ENCODE measurements at regions not wholly inside any gene's neighbourhood (a gene's known extent, or its start where the extent isn't known, plus 50 kb on each side); places are given as distances from the start of the nearest gene placed in this dataset.

- Histone ChIP-seq H3K4me3 (no peak overlapping the region), H3K36me3 (no peaks in the 10 kb centered on the region), H3K9me3 (no peaks in the 10 kb centered on the region), H3K27ac (no peak overlapping the region), H3K27me3 (no peaks in the 10 kb centered on the region), H3K4me1 (peaks cover 0 to 12% (median 5%) of the 10 kb centered on the region in 4 donors)
- DNase-seq, result no peak
- intact Hi-C loops (cut with DNase I; ENCODE audit: low total_unique reads), result no loop called here
- no peak for TF ChIP-seq CTCF (IDR thresholded peaks at IDR 0.05)
Observed at GRCh38 chr10:58971796-58972491, 204.5 kb upstream of the PHYHIPL start.

- no peak overlapping the region for H3K27ac ChIP-seq
- no peak for DNase-seq
- intact Hi-C loops (cut with DNase I; ENCODE audit: low total_unique reads), result no loop called here
- H3K4me3 ChIP-seq, result no peak overlapping the region
- TF ChIP-seq CTCF (IDR thresholded peaks at IDR 0.05), result no peak
- no peaks in the 10 kb centered on the region for H3K27me3 ChIP-seq
- H3K9me3 ChIP-seq, result no peaks in the 10 kb centered on the region
- H3K36me3 ChIP-seq, result no peaks in the 10 kb centered on the region
- H3K4me1 ChIP-seq, result peaks cover 0 to 14% (median 3%) of the 10 kb centered on the region in 4 donors
Observed at GRCh38 chr10:58972576-58973234, 203.7 kb upstream of the PHYHIPL start.

GRCh38 chr10:58973235-58973595 is 203.2 kb upstream of the PHYHIPL start:
- Histone ChIP-seq H3K9me3 (no peaks in the 10 kb centered on the region), H3K27ac (no peak overlapping the region), H3K4me1 (peaks cover 0 to 14% (median 2%) of the 10 kb centered on the region in 4 donors), H3K36me3 (no peaks in the 10 kb centered on the region), H3K4me3 (no peak overlapping the region), H3K27me3 (no peaks in the 10 kb centered on the region)
- intact Hi-C loops (cut with DNase I; ENCODE audit: low total_unique reads), result no loop called here
- DNase-seq, result no peak
- no peak for TF ChIP-seq CTCF (IDR thresholded peaks at IDR 0.05)

GRCh38 chr10:58976254-58976653 is 200.2 kb upstream of the PHYHIPL start:
- peaks cover 0 to 14% (median 2%) of the 10 kb centered on the region in 4 donors for H3K4me1 ChIP-seq
- no peaks in the 10 kb centered on the region for H3K27me3 ChIP-seq
- TF ChIP-seq CTCF (IDR thresholded peaks at IDR 0.05), result no peak
- H3K9me3 ChIP-seq, result no peaks in the 10 kb centered on the region
- no peaks in the 10 kb centered on the region for H3K36me3 ChIP-seq
- no peak overlapping the region for H3K4me3 ChIP-seq
- intact Hi-C loops (cut with DNase I; ENCODE audit: low total_unique reads), result no loop called here
- no peak for DNase-seq
- no peak overlapping the region for H3K27ac ChIP-seq

- intact Hi-C loops (cut with DNase I; ENCODE audit: low total_unique reads), result no loop called here
- no peak for TF ChIP-seq CTCF (IDR thresholded peaks at IDR 0.05)
- Histone ChIP-seq H3K4me3 (no peak overlapping the region), H3K27ac (no peak overlapping the region), H3K9me3 (no peaks in the 10 kb centered on the region), H3K27me3 (no peaks in the 10 kb centered on the region), H3K4me1 (peaks cover 0 to 14% (median 4%) of the 10 kb centered on the region in 4 donors), H3K36me3 (no peaks in the 10 kb centered on the region)
- DNase-seq, result no peak
Observed at GRCh38 chr10:58979711-58980110, 196.7 kb upstream of the PHYHIPL start.

Data from tibial artery (tissue), 4 donors.